Muscle of leg (tissue), 3 donors: ENCODE measurements at regions not wholly inside any gene's neighbourhood (a gene's known extent, or its start where the extent isn't known, plus 50 kb on each side); places are given as distances from the start of the nearest gene placed in this dataset.

Source experiments
- DNase-seq: peaks from one replicate; pipeline ENCODE4 v3.0.0; 2013
- H3K27ac ChIP-seq: one replicate; pipeline ENCODE4 v1.5.1; 2013; ENCODE audit warnings: mild to moderate bottlenecking, low read length, control low read depth
- H3K27me3 ChIP-seq: one replicate; pipeline ENCODE4 v1.6.1; 2013; ENCODE audit warnings: low read length; ENCODE audit not compliant: control insufficient read depth, insufficient read depth
- H3K36me3 ChIP-seq: one replicate; pipeline ENCODE4 v1.6.1; 2013; ENCODE audit warnings: low read length; ENCODE audit not compliant: control insufficient read depth, insufficient read depth
- H3K4me1 ChIP-seq: one replicate; pipeline ENCODE4 v1.6.1; 2013; ENCODE audit warnings: low read length; ENCODE audit not compliant: control insufficient read depth, insufficient read depth
- H3K4me3 ChIP-seq: one replicate; pipeline ENCODE4 v1.5.1; 2013; ENCODE audit warnings: low read length, control low read depth
- H3K9me3 ChIP-seq: replicated peaks from 2 replicates; pipeline ENCODE4 v1.6.1; 2013; ENCODE audit warnings: low read depth, low read length; ENCODE audit not compliant: control insufficient read depth
- WGBS: methylation state at CpG from one replicate; pipeline ENCODE4 v1.1.5; 2013; ENCODE audit warnings: missing lambda C conversion rate; ENCODE audit not compliant: insufficient coverage; 5-methylcytosine and 5-hydroxymethylcytosine counted together

DNA sequence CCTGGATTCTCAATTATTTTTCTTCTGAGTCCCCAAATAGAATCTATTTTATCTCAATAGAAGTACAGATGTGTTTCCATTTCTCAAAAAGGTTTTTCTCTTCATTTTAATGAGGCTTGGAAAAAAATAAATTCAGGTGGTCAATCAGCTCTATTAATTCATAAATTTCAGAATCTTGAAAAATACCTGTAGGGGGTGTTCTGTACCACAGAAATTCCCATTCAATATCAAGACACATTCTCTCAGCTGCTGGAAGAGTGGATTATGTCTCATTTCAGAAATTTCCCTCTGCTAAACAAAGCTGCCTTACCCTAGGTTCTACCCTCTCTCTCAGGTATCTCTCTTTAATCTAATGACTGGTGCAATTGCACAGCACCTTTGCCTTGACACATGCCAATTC lies 1121.2 kb downstream of the SI start:
- no peak for DNase-seq
- H3K36me3 ChIP-seq, result no peaks in the 10 kb centered on the region
- no peak overlapping the region for H3K4me3 ChIP-seq

DNA sequence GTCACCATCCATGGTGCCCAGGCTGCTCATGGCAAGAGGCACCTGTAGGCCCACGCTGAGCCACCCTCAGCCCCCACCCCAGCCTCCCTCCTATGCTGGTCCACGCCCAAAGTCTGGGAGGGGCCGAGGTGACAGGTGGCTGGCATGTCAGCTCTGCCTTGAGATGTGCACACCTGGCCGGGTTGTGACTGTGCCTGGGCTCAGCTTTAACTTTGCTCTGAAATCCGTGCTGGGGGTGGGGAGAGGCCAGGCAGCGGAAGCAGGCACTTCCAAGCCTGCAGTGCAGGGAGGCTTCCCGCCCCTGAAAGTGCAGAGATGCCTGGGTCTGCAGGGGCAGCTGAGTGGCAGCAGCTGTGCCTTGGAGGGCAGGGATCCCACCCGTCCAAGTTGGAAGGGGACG lies 1124.8 kb downstream of the SI start:
- H3K4me3 ChIP-seq, result no peak overlapping the region
- no peaks in the 10 kb centered on the region for H3K9me3 ChIP-seq
- no peak for DNase-seq
- H3K27ac ChIP-seq, result no peak overlapping the region
- H3K4me1 ChIP-seq, result no peaks in the 10 kb centered on the region
- no peaks in the 10 kb centered on the region for H3K27me3 ChIP-seq
- 88% methylated on average over 9 of the region's 9 CpGs for WGBS
- no peaks in the 10 kb centered on the region for H3K36me3 ChIP-seq

More for the DNA sequence above, 1121.2 kb downstream of the SI start:
- no peak overlapping the region for H3K27ac ChIP-seq
- H3K4me1 ChIP-seq, result no peaks in the 10 kb centered on the region
- no peaks in the 10 kb centered on the region for H3K9me3 ChIP-seq
- H3K27me3 ChIP-seq, result no peaks in the 10 kb centered on the region

DNA sequence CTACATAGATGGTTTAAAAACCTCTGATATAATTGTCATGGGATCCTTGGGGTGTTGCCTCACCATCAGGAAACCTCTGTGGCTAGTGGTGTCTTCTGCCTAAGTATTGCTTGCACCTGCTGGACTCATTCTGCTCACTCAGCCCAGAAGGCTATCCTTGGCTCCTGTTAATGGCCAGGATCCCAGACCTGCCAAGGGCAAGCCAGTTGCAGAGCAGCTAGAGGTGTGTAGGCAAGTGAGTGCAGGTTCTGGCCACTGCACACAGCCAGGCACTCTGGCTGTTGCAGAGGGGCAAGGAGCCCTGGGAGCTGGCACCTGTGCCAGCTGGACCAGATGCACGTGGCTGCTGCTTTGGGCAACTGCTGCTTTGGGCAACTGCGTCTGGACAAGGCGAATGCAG lies 1125.8 kb downstream of the SI start:
- DNase-seq, result no peak
- Histone ChIP-seq H3K27me3 (no peaks in the 10 kb centered on the region), H3K9me3 (no peaks in the 10 kb centered on the region), H3K36me3 (no peaks in the 10 kb centered on the region), H3K27ac (no peak overlapping the region), H3K4me1 (no peaks in the 10 kb centered on the region), H3K4me3 (no peak overlapping the region)
- WGBS, result 78% methylated on average over 3 of the region's 3 CpGs

GRCh38 chr3:163951397-163951987 lies 1126.8 kb downstream of the SI start:
- no peaks in the 10 kb centered on the region for H3K36me3 ChIP-seq
- WGBS, result no CpG with 5 or more reads among the region's 2 CpGs
- H3K9me3 ChIP-seq, result no peaks in the 10 kb centered on the region
- H3K27me3 ChIP-seq, result no peaks in the 10 kb centered on the region
- H3K4me3 ChIP-seq, result no peak overlapping the region
- no peak overlapping the region for H3K27ac ChIP-seq
- peak; percentile 3 for DNase-seq
- no peaks in the 10 kb centered on the region for H3K4me1 ChIP-seq

- H3K4me3 ChIP-seq, result no peak overlapping the region
- H3K9me3 ChIP-seq, result no peaks in the 10 kb centered on the region
- no CpG with 5 or more reads among the region's 4 CpGs for WGBS
- H3K4me1 ChIP-seq, result no peaks in the 10 kb centered on the region
- H3K36me3 ChIP-seq, result no peaks in the 10 kb centered on the region
- DNase-seq, result no peak
- H3K27ac ChIP-seq, result no peak overlapping the region
- H3K27me3 ChIP-seq, result no peaks in the 10 kb centered on the region
Measured at GRCh38 chr3:163946785-163947184, 1131.5 kb downstream of the SI start.

DNA sequence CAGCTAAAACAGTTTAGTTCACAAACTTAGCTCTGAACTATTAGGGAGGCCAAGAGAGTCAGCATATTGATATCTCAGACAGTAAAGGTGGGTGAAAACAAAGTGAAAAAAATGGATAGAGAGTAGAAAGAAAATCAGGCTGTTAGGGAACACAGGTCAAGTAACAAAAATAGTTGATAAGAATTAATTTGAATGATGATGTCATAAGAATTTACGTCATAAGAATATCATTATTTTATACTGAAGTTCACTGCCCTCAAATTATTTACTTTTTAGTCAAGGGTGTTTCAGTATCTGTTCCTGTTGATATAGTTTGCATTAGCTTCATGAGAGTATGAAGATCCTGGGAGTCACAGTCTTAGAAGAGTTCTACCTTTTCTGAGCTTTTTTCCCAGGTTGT lies 1134.6 kb downstream of the SI start:
- no peak overlapping the region for H3K27ac ChIP-seq
- WGBS, result no CpG with 5 or more reads among the region's 1 CpG
- DNase-seq, result no peak

DNA sequence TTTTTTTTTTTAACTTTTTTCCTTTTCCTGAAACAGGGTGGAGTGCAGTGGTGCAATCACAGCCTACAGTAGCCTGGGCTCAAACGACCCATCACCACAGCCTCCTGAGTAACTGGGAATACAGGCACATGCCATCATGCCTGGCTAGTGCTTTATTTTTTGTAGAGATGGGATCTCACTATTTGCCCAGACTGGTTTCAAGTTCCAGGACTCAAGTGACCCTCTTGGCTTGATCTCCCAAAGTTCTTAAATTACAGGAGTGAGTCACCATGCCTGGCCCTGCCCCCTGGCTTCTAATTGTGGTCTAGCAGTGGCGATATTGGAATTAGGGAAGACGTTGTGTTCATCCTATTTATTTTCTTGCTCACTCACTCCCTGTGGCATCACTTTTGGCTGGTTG lies 1138.4 kb downstream of the SI start:
- WGBS, result 89% methylated on average over 2 of the region's 3 CpGs
- Histone ChIP-seq H3K36me3 (no peaks in the 10 kb centered on the region), H3K4me1 (no peaks in the 10 kb centered on the region), H3K27me3 (no peaks in the 10 kb centered on the region), H3K4me3 (no peak overlapping the region), H3K9me3 (peaks cover 2% of the 10 kb centered on the region), H3K27ac (no peak overlapping the region)
- DNase-seq, result no peak

More for the DNA sequence above, 1134.6 kb downstream of the SI start:
- Histone ChIP-seq H3K4me3 (no peak overlapping the region), H3K27me3 (no peaks in the 10 kb centered on the region), H3K9me3 (peaks cover 2% of the 10 kb centered on the region), H3K4me1 (no peaks in the 10 kb centered on the region), H3K36me3 (no peaks in the 10 kb centered on the region)

DNA sequence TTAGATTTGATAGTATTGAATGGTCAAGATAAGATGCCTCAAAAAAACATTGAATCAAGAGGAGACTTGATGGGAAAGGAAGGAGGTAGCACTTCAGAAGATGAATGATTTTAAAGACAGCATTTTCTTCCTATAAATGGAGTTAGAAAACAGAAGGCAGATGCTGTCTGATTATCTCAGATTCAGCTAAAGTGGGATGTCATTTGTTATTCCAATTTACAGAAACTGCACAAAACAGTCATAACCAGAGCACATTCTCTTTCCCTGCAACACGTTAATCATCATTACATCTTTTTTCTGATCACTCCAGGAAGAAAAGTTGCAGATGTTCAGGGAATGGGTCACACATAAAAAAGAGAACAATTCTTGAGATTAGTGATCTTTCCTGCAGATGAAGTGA lies 1141.8 kb downstream of the SI start:
- WGBS, result no CpG with 5 or more reads among the region's 1 CpG
- no peaks in the 10 kb centered on the region for H3K27me3 ChIP-seq
- H3K4me3 ChIP-seq, result no peak overlapping the region
- H3K4me1 ChIP-seq, result no peaks in the 10 kb centered on the region
- DNase-seq, result no peak
- H3K36me3 ChIP-seq, result no peaks in the 10 kb centered on the region
- no peak overlapping the region for H3K27ac ChIP-seq
- peaks cover 2% of the 10 kb centered on the region for H3K9me3 ChIP-seq

- Histone ChIP-seq H3K27ac (no peak overlapping the region), H3K4me3 (no peak overlapping the region), H3K9me3 (peaks cover 2% of the 10 kb centered on the region), H3K27me3 (no peaks in the 10 kb centered on the region), H3K4me1 (no peaks in the 10 kb centered on the region), H3K36me3 (no peaks in the 10 kb centered on the region)
- no peak for DNase-seq
- WGBS, result 94% methylated on average over 2 of the region's 3 CpGs
Measured at GRCh38 chr3:163935411-163935810, 1142.9 kb downstream of the SI start.

DNA sequence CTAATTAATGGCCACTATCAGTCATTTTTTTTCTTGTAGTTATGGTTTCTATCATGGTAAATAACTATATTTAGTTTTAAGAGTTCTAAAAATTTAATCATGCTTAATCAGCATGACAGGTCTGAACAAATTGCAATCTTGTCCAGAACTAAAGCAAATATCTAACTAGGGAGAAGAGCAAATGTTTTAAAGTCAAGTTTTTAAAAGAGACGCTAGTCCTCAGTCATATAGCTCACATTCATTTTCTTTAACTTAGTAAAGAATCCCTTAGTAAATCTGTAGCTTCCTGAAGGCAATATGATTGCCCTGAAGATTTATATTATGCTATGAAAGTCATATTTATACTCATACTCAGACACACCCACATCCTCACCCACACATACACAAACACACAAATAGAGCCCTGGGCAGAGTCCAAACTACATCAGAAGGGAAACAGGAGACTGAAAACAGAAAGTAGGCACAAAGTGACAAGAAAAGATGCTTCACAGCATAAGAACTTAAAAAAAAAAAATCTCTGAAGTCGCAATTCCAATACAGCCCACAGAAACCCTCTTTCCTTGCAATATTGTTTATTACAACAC lies 1149.1 kb downstream of the SI start:
- Histone ChIP-seq H3K4me3 (no peak overlapping the region), H3K27me3 (no peaks in the 10 kb centered on the region)
- 50% methylated on average over 1 of the region's 2 CpGs for WGBS

GRCh38 chr3:163927521-163927920 lies 1150.8 kb downstream of the SI start:
- Histone ChIP-seq H3K27ac (no peak overlapping the region), H3K27me3 (no peaks in the 10 kb centered on the region), H3K4me3 (no peak overlapping the region), H3K9me3 (no peaks in the 10 kb centered on the region), H3K4me1 (no peaks in the 10 kb centered on the region), H3K36me3 (no peaks in the 10 kb centered on the region)
- no CpG with 5 or more reads among the region's 1 CpG for WGBS
- DNase-seq, result no peak

More for the DNA sequence above, 1149.1 kb downstream of the SI start:
- Histone ChIP-seq H3K4me1 (no peaks in the 10 kb centered on the region), H3K9me3 (no peaks in the 10 kb centered on the region), H3K27ac (no peak overlapping the region), H3K36me3 (no peaks in the 10 kb centered on the region)
- no peak for DNase-seq
